Erythroblast (primary cell): ENCODE measurements at regions not wholly inside any gene's neighbourhood (a gene's known extent, or its start where the extent isn't known, plus 50 kb on each side); places are given as distances from the start of the nearest gene placed in this dataset.

Source experiments
- GATA1 ChIP-seq: IDR thresholded peaks from 2 replicates; pipeline ENCODE4 v1.6.1; 2011; ENCODE audit warnings: low read depth, mild to moderate bottlenecking, control low read depth, low read length, moderate library complexity
- POLR2A ChIP-seq: IDR thresholded peaks from 2 replicates; pipeline ENCODE4 v1.6.1; 2011; ENCODE audit warnings: mild to moderate bottlenecking, low read length

DNA sequence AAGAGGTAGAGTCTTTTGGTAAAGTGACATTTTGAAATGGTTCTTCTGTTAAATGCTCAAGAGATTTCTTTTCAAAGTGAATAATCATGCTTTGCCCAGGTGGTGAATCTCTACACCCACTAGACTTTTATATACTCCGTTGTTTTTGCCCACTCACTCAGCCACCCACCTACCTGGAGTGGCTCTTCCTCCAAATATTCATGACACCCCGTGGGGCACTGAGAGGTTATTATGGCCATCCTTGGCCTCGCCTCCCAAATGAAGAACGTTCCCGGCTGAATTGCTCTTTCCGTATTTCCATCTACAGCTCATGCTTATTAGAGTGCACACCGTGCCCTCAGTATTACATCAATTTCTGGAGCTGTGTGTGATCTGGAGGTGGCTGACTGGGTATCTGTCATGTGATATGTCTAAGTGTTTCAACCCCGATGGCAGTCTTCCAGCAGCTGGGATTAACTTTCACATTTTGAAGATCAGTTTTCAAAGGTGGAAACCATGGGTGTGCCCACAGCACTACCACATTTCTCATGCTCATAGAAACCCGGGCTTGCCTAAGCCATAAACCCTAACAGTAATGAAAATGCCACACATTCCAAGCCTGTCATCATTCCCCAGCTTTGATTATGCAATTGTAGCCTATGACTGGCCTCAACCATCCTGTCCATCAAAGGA, 406.6 kb upstream of the MMADHC start:
- no peak for TF ChIP-seq POLR2A
- TF ChIP-seq GATA1, result no peak
